HUES6 (cell line): ENCODE measurements at regions not wholly inside any gene's neighbourhood (a gene's known extent, or its start where the extent isn't known, plus 50 kb on each side); places are given as distances from the start of the nearest gene placed in this dataset.

Source experiments
- H3K27ac ChIP-seq: 2 replicates; pipeline ENCODE4 v1.7.0; 2013; ENCODE audit warnings: low read depth, mild to moderate bottlenecking, low read length, inconsistent platforms
- H3K27me3 ChIP-seq: 2 replicates; pipeline ENCODE4 v1.6.1; 2013; ENCODE audit warnings: low read length; ENCODE audit not compliant: control insufficient read depth, insufficient read depth
- H3K36me3 ChIP-seq: 2 replicates; pipeline ENCODE4 v1.6.1; 2013; ENCODE audit warnings: low read length; ENCODE audit not compliant: control insufficient read depth, insufficient read depth
- H3K4me1 ChIP-seq: 2 replicates; pipeline ENCODE4 v1.6.1; 2013; ENCODE audit warnings: low read length; ENCODE audit not compliant: control insufficient read depth, insufficient read depth
- H3K4me3 ChIP-seq: 2 replicates; pipeline ENCODE4 v1.5.1; 2013; ENCODE audit warnings: low read depth, low read length
- H3K9ac ChIP-seq: one replicate; pipeline ENCODE4 v1.6.1; 2013; ENCODE audit warnings: mild to moderate bottlenecking, low read length
- H3K9me3 ChIP-seq: 2 replicates; pipeline ENCODE4 v1.6.1; 2013; ENCODE audit warnings: low read depth, low read length; ENCODE audit not compliant: control insufficient read depth, insufficient read depth

GRCh38 chr7:119681336-119681735 is 591.6 kb upstream of the KCND2 start:
- Histone ChIP-seq H3K27ac (no peak overlapping the region), H3K27me3 (no peaks in the 10 kb centered on the region), H3K9ac (no peak overlapping the region), H3K36me3 (no peaks in the 10 kb centered on the region), H3K4me3 (no peak overlapping the region), H3K9me3 (no peaks in the 10 kb centered on the region), H3K4me1 (no peaks in the 10 kb centered on the region)

DNA sequence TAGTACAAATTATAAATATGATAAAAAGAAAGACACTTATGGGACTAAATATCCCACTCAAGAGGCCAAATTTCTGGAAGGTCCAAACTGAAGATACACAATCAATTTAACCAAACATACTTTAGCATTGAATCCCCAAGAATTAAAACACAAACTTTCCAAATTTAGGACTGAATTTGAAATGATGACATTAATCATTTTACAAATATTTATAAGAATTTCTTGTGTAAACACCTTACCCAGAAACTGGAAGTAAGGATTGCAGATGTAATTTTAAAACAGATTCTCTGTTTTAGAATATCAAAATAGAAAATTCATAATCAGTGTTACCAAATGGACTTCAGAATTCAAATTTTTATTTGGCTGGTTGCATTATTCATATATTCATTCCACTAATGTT is 588.2 kb upstream of the KCND2 start:
- H3K4me3 ChIP-seq, result no peak overlapping the region
- H3K4me1 ChIP-seq, result no peaks in the 10 kb centered on the region
- H3K9me3 ChIP-seq, result no peaks in the 10 kb centered on the region
- no peak overlapping the region for H3K27ac ChIP-seq
- no peaks in the 10 kb centered on the region for H3K27me3 ChIP-seq
- H3K9ac ChIP-seq, result no peak overlapping the region
- no peaks in the 10 kb centered on the region for H3K36me3 ChIP-seq

GRCh38 chr7:119685906-119686305 is 587.1 kb upstream of the KCND2 start:
- Histone ChIP-seq H3K36me3 (no peaks in the 10 kb centered on the region), H3K9me3 (no peaks in the 10 kb centered on the region), H3K4me3 (no peak overlapping the region), H3K9ac (no peak overlapping the region), H3K4me1 (no peaks in the 10 kb centered on the region), H3K27ac (no peak overlapping the region), H3K27me3 (no peaks in the 10 kb centered on the region)

GRCh38 chr7:119688831-119689230 is 584.1 kb upstream of the KCND2 start:
- Histone ChIP-seq H3K9ac (no peak overlapping the region), H3K36me3 (no peaks in the 10 kb centered on the region)

GRCh38 chr7:119692541-119692940 is 580.4 kb upstream of the KCND2 start:
- no peak overlapping the region for H3K9ac ChIP-seq
- peaks cover 8% of the 10 kb centered on the region; the same call in 1 of the 2 replicates for H3K9me3 ChIP-seq
- H3K4me3 ChIP-seq, result no peak overlapping the region
- H3K4me1 ChIP-seq, result no peaks in the 10 kb centered on the region
- H3K27ac ChIP-seq, result no peak overlapping the region
- no peaks in the 10 kb centered on the region for H3K36me3 ChIP-seq
- no peaks in the 10 kb centered on the region for H3K27me3 ChIP-seq

More at GRCh38 chr7:119688831-119689230, 584.1 kb upstream of the KCND2 start:
- H3K4me3 ChIP-seq, result no peak overlapping the region
- H3K27me3 ChIP-seq, result no peaks in the 10 kb centered on the region
- no peaks in the 10 kb centered on the region for H3K4me1 ChIP-seq
- H3K9me3 ChIP-seq, result no peaks in the 10 kb centered on the region
- H3K27ac ChIP-seq, result no peak overlapping the region

DNA sequence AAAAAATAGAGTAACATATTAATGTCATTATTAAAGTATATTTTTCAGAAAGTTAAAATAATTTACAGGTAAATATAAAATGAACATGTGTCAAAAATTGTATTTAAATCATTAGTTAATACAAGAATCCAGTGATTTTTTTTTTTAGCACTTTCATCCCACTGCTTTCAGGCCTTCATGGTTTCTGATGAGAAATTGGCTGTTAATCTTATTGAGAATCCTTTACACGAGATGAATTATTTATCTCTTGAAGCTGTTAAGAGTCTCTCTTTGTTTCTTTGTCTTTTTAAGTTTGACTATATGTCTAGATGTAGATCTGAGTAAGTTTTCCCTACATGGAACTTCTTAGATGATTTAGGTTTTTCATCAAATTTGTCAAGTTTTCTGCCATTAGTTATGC is 578.5 kb upstream of the KCND2 start:
- H3K27me3 ChIP-seq, result no peaks in the 10 kb centered on the region
- no peaks in the 10 kb centered on the region for H3K36me3 ChIP-seq
- no peaks in the 10 kb centered on the region for H3K4me1 ChIP-seq
- no peak overlapping the region for H3K4me3 ChIP-seq
- no peak overlapping the region for H3K9ac ChIP-seq
- H3K27ac ChIP-seq, result no peak overlapping the region
- peaks cover 8% of the 10 kb centered on the region; the same call in 1 of the 2 replicates for H3K9me3 ChIP-seq

DNA sequence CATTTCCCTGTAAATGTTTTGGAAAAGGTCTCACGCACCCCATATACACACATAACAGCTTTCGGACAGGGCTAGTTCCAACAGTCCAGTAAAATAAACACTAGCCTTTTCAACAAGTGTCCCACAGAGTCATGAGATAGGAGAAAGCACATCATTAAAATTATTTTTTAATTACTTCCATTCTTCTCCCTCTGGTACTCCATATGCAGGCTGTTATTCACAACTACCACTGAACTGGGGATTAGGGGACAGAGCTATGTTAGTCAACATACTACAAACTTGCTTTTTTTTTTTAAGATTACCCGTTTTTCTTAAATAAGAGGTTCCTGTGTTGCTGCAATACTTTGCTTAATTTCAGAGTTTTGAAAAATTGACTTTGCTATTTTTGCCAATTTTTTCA is 576.6 kb upstream of the KCND2 start:
- Histone ChIP-seq H3K27ac (no peak overlapping the region), H3K9ac (no peak overlapping the region), H3K4me3 (no peak overlapping the region), H3K27me3 (no peaks in the 10 kb centered on the region), H3K9me3 (peaks cover 8% of the 10 kb centered on the region; the same call in 1 of the 2 replicates), H3K4me1 (no peaks in the 10 kb centered on the region), H3K36me3 (no peaks in the 10 kb centered on the region)

GRCh38 chr7:119703895-119704294 is 569.1 kb upstream of the KCND2 start:
- Histone ChIP-seq H3K9ac (no peak overlapping the region), H3K27me3 (no peaks in the 10 kb centered on the region), H3K4me3 (no peak overlapping the region), H3K36me3 (no peaks in the 10 kb centered on the region), H3K9me3 (peaks cover 2% of the 10 kb centered on the region; the same call in 1 of the 2 replicates), H3K4me1 (no peaks in the 10 kb centered on the region), H3K27ac (no peak overlapping the region)

DNA sequence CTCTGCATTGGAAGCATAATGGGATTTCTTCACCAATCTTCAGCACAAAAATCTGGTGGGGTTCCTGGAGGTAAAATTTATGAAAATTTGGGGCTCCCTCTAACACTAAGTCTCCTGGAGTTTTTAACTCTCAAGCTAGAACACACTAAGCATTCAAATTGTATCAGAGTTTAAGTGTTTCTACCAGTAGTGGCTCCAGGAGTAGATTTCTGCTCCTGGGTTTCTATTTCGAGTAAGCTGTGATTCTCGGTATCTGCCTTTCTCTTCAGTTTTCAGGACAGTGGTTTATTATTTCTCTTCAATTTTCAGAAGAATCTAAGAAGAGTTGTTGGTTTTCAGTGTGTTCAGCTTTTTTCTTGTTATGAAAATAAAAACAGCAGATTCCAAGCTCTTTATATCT is 566.4 kb upstream of the KCND2 start:
- Histone ChIP-seq H3K27ac (no peak overlapping the region), H3K36me3 (no peaks in the 10 kb centered on the region), H3K4me1 (no peaks in the 10 kb centered on the region), H3K9me3 (peaks cover 2% of the 10 kb centered on the region; the same call in 1 of the 2 replicates), H3K27me3 (no peaks in the 10 kb centered on the region), H3K4me3 (no peak overlapping the region), H3K9ac (no peak overlapping the region)

- H3K27me3 ChIP-seq, result no peaks in the 10 kb centered on the region
- H3K9me3 ChIP-seq, result 0 out of 2 replicates have a peak, but pooled peaks cover 2% of the 10 kb centered on the region
- H3K27ac ChIP-seq, result 0 out of 2 replicates have a peak overlapping the region, but pooled peaks have one; percentile 23
- no peak overlapping the region for H3K4me3 ChIP-seq
- H3K36me3 ChIP-seq, result no peaks in the 10 kb centered on the region
- H3K9ac ChIP-seq, result no peak overlapping the region
- no peaks in the 10 kb centered on the region for H3K4me1 ChIP-seq
Measured at GRCh38 chr7:119708891-119709290, 564.1 kb upstream of the KCND2 start.

GRCh38 chr7:119711104-119711503 is 561.9 kb upstream of the KCND2 start:
- Histone ChIP-seq H3K9me3 (no peaks in the 10 kb centered on the region), H3K27ac (no peak overlapping the region), H3K9ac (no peak overlapping the region), H3K4me3 (no peak overlapping the region), H3K36me3 (no peaks in the 10 kb centered on the region), H3K4me1 (no peaks in the 10 kb centered on the region), H3K27me3 (no peaks in the 10 kb centered on the region)
